GM12874 (cell line): ENCODE measurements at regions not wholly inside any gene's neighbourhood (a gene's known extent, or its start where the extent isn't known, plus 50 kb on each side); places are given as distances from the start of the nearest gene placed in this dataset.

Experiments
- TF ChIP-seq, protein P1 (sequence below): IDR thresholded peaks from 2 replicates; pipeline ENCODE4 v1.5.1; 2011; ENCODE audit warnings: low read depth, mild to moderate bottlenecking, control low read depth, low read length, moderate library complexity; ENCODE audit not compliant: insufficient read depth

DNA sequence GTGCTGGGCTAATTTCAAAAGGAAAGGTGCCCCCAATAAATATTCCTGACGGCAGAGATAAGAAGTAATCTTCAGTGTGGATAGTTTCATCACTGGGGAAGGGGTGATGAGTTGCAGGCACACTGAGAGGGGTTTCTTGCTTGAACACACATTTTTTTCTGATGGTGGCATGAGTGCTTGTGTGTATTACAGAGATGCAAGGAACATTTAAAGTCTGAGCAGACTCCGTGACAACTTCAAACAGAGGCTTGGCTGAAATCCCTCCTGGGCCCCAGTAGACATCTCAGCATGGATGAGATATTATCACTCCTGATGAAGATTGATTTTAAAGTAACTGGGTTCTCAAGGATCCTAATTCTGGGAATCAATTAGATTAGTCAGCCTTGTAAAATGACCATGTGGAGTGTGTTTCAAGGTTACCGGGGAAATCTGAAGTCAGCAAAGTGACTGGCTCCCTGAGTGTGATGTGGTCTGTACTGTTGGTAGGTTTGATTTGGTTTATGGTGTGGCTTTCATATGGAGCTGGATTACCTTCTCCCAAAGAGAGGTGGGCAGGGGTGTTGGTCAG lies 435.8 kb upstream of the EEF2KMT start:
- TF ChIP-seq, protein P1, sequence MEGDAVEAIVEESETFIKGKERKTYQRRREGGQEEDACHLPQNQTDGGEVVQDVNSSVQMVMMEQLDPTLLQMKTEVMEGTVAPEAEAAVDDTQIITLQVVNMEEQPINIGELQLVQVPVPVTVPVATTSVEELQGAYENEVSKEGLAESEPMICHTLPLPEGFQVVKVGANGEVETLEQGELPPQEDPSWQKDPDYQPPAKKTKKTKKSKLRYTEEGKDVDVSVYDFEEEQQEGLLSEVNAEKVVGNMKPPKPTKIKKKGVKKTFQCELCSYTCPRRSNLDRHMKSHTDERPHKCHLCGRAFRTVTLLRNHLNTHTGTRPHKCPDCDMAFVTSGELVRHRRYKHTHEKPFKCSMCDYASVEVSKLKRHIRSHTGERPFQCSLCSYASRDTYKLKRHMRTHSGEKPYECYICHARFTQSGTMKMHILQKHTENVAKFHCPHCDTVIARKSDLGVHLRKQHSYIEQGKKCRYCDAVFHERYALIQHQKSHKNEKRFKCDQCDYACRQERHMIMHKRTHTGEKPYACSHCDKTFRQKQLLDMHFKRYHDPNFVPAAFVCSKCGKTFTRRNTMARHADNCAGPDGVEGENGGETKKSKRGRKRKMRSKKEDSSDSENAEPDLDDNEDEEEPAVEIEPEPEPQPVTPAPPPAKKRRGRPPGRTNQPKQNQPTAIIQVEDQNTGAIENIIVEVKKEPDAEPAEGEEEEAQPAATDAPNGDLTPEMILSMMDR: no peak

GRCh38 chr16:5527817-5528216 lies 430.2 kb upstream of the EEF2KMT start:
- TF ChIP-seq, protein P1: no peak

DNA sequence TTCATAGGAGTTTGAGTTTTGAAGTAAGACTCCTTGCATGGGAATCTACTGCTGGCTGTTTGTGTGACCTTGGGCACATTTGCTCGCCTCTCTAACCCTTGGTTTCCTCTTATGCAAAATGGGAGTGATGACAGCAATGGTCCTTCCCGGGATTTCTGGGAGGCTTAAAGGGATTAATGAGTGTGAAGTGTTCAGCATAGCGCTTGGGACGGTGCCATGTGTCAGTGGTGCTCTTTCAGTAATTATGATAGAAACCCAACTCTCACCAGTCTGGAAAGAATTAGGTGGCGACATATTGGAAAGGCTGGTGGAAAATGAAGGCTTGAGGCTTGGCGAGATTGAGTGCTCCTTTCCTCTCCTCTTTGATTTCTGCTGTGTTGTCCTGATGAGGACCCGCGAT lies 429.2 kb upstream of the EEF2KMT start:
- TF ChIP-seq, protein P1: no peak

GRCh38 chr16:5523829-5524228 lies 426.2 kb upstream of the EEF2KMT start:
- TF ChIP-seq, protein P1: no peak

DNA sequence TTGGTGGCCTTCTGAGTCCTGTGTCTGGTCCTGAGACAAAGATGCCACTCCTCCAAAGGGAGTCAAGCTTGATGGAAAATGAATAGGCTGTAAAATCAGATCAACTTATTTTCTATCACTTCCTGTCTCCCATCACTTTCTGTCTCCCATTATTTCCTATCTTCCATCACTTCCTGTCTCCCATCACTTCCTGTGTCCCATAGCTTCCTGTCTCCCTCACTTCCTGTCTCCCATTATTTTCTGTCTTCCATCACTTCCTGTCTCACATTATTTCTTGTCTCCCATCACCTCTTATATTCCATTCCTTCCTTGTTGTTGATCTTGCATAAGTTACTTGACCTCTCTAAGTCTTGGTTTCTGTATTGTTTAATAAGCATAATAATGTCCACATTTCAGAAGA lies 418.5 kb upstream of the EEF2KMT start:
- TF ChIP-seq, protein P1: no peak

GRCh38 chr16:5512014-5512413 lies 414.4 kb upstream of the EEF2KMT start:
- TF ChIP-seq, protein P1: no peak

GRCh38 chr16:5510819-5511370 lies 413.3 kb upstream of the EEF2KMT start:
- TF ChIP-seq, protein P1: no peak
